Mesothelial cell of epicardium (in vitro differentiated cells): ENCODE measurements at regions not wholly inside any gene's neighbourhood (a gene's known extent, or its start where the extent isn't known, plus 50 kb on each side); places are given as distances from the start of the nearest gene placed in this dataset.

Experiments used
- DNase-seq, 2 experiments: peaks; one replicate each; pipeline ENCODE4 v3.0.0; 2021; ENCODE audit warnings: low spot score in 2 of 2; ENCODE audit not compliant: unreplicated experiment in 2 of 2
- H3K27ac Mint-ChIP-seq: 2 replicates; pipeline ENCODE4 v1.8.0; 2021; ENCODE audit warnings: mixed read lengths
- H3K27me3 Mint-ChIP-seq: 2 replicates; pipeline ENCODE4 v1.8.0; 2021; ENCODE audit warnings: low read depth, mixed read lengths
- H3K36me3 Mint-ChIP-seq: 2 replicates; pipeline ENCODE4 v1.8.0; 2021; ENCODE audit warnings: mixed read lengths
- H3K4me1 Mint-ChIP-seq: 2 replicates; pipeline ENCODE4 v1.8.0; 2021; ENCODE audit warnings: mixed read lengths
- H3K4me3 Mint-ChIP-seq: 2 replicates; pipeline ENCODE4 v1.8.0; 2021; ENCODE audit warnings: mild to moderate bottlenecking, moderate library complexity, mixed read lengths
- H3K9me3 Mint-ChIP-seq: 2 replicates; pipeline ENCODE4 v1.8.0; 2021; ENCODE audit warnings: mixed read lengths
- CTCF ChIP-seq: fragments of 200-600 bp; sonication (generic); IDR thresholded peaks from one replicate; pipeline ENCODE4 v1.5.0; 2021; ENCODE audit warnings: antibody characterized with exemption; ENCODE audit not compliant: unreplicated experiment

- TF ChIP-seq CTCF, result no peak
- Mint-ChIP-seq H3K36me3 (no peaks in the 10 kb centered on the region), H3K27ac (no peak overlapping the region), H3K9me3 (peaks cover 17% of the 10 kb centered on the region), H3K4me3 (no peak overlapping the region), H3K4me1 (no peaks in the 10 kb centered on the region), H3K27me3 (no peaks in the 10 kb centered on the region)
- DNase-seq, result no peak
These were observed 350.5 kb upstream of the COL8A1 start for GRCh38 chr3:99287876-99288275.

- DNase-seq, result no peak
- Mint-ChIP-seq H3K27ac (no peak overlapping the region), H3K9me3 (peaks cover 17% of the 10 kb centered on the region), H3K4me3 (no peak overlapping the region), H3K36me3 (no peaks in the 10 kb centered on the region), H3K27me3 (peaks cover 1% of the 10 kb centered on the region), H3K4me1 (no peaks in the 10 kb centered on the region)
- TF ChIP-seq CTCF, result no peak
These were observed 352.0 kb upstream of the COL8A1 start for GRCh38 chr3:99286266-99286845.

- H3K4me3 Mint-ChIP-seq, result no peak overlapping the region
- no peak for TF ChIP-seq CTCF
- no peaks in the 10 kb centered on the region for H3K4me1 Mint-ChIP-seq
- DNase-seq, result no peak
- no peak overlapping the region for H3K27ac Mint-ChIP-seq
- H3K9me3 Mint-ChIP-seq, result no peaks in the 10 kb centered on the region
- H3K36me3 Mint-ChIP-seq, result no peaks in the 10 kb centered on the region
- no peaks in the 10 kb centered on the region for H3K27me3 Mint-ChIP-seq
These were observed 368.3 kb upstream of the DCBLD2 start for GRCh38 chr3:99269606-99270351.

- Mint-ChIP-seq H3K27ac (no peak overlapping the region), H3K27me3 (no peaks in the 10 kb centered on the region), H3K4me1 (no peaks in the 10 kb centered on the region), H3K9me3 (peaks cover 11% of the 10 kb centered on the region), H3K4me3 (no peak overlapping the region), H3K36me3 (no peaks in the 10 kb centered on the region)
- no peak for DNase-seq
- TF ChIP-seq CTCF, result no peak
These were observed 355.3 kb upstream of the DCBLD2 start for GRCh38 chr3:99256788-99257187.

- H3K27me3 Mint-ChIP-seq, result no peaks in the 10 kb centered on the region
- H3K27ac Mint-ChIP-seq, result no peak overlapping the region
- H3K9me3 Mint-ChIP-seq, result peaks cover 6% of the 10 kb centered on the region
- no peaks in the 10 kb centered on the region for H3K36me3 Mint-ChIP-seq
- H3K4me1 Mint-ChIP-seq, result peaks cover 3% of the 10 kb centered on the region
- no peak for TF ChIP-seq CTCF
- DNase-seq, result no peak
- H3K4me3 Mint-ChIP-seq, result no peak overlapping the region
These were observed 352.5 kb upstream of the DCBLD2 start for GRCh38 chr3:99253963-99254355.
